Epithelial cell of esophagus (primary cell): ENCODE measurements at regions not wholly inside any gene's neighbourhood (a gene's known extent, or its start where the extent isn't known, plus 50 kb on each side); places are given as distances from the start of the nearest gene placed in this dataset.

ENCODE experiments used
- DNase-seq: peaks from one replicate; pipeline ENCODE4 v3.0.0; 2010; ENCODE audit warnings: low read depth
- H3K4me3 ChIP-seq: 2 replicates; pipeline ENCODE4 v1.5.1; 2011; ENCODE audit warnings: mild to moderate bottlenecking, low read length, control low read depth
- TF ChIP-seq, protein P1 (sequence below): IDR thresholded peaks from 2 replicates; pipeline ENCODE4 v1.5.1; 2011; ENCODE audit warnings: low read depth, mild to moderate bottlenecking, low read length, control low read depth, inconsistent platforms; ENCODE audit not compliant: insufficient read depth; ENCODE audit errors: missing control alignments

DNA sequence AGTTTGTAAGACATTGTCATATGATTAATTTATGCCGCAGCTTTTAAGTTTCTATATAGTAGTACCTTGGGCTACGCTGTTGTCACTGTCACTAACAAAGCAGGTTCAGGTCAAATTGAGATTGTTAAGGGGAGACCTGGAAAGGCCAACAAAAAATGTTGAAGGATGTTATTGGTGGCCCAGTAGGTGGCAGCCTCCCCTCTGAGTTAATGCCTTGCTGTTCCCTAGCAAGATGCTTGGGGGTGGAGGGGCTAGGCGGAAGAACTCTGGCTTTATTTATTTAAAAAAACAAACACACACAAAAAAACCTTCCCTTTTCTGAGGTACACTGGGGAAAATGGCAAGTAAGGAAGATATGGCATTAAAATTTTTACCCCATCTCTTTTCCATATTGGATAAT, 128.3 kb upstream of the ATP5MC3 start:
- H3K4me3 ChIP-seq: no peak overlapping the region
- DNase-seq: peak; percentile 30
- TF ChIP-seq, protein P1, sequence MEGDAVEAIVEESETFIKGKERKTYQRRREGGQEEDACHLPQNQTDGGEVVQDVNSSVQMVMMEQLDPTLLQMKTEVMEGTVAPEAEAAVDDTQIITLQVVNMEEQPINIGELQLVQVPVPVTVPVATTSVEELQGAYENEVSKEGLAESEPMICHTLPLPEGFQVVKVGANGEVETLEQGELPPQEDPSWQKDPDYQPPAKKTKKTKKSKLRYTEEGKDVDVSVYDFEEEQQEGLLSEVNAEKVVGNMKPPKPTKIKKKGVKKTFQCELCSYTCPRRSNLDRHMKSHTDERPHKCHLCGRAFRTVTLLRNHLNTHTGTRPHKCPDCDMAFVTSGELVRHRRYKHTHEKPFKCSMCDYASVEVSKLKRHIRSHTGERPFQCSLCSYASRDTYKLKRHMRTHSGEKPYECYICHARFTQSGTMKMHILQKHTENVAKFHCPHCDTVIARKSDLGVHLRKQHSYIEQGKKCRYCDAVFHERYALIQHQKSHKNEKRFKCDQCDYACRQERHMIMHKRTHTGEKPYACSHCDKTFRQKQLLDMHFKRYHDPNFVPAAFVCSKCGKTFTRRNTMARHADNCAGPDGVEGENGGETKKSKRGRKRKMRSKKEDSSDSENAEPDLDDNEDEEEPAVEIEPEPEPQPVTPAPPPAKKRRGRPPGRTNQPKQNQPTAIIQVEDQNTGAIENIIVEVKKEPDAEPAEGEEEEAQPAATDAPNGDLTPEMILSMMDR: peak; percentile 46

DNA sequence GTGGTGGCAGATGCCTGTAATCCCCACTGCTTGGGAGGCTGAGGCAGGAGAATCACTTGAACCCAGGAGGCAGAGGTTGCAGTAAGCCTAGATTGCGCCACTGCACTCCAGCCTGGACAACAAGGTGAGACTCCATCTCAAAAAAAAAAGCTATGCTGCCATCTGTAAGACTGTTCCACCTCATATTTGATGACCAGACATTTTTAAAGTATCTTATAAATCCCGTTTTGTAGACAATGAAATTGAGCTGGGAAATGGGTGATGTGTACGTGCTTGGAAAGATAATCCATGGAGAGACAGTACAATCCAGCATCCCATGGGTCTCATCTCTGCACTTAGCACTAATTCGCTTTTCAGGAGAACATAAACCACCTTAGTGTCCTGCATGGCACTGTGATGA, 126.5 kb upstream of the ATP5MC3 start:
- H3K4me3 ChIP-seq: no peak overlapping the region
- TF ChIP-seq, protein P1: no peak
- DNase-seq: no peak

DNA sequence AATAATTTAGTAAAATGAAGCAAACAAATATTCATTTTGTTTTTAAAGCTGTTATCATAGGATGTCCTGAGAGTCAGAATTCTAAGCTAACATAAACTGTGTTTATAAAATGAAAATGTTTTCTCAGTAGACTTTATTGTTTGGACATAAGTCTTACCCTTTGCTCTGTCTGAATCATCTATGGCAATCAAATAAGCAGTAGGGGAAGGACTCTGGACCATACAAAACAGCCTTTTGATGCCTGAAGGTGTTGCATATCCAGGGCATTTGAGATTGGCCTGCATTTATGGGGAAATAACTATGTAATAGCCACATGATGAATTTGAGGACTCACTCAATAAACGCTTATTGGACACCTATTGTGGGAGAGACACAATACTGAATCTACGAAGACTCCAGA, 123.0 kb upstream of the ATP5MC3 start:
- no peak for DNase-seq
- H3K4me3 ChIP-seq: no peak overlapping the region
- TF ChIP-seq, protein P1: no peak

DNA sequence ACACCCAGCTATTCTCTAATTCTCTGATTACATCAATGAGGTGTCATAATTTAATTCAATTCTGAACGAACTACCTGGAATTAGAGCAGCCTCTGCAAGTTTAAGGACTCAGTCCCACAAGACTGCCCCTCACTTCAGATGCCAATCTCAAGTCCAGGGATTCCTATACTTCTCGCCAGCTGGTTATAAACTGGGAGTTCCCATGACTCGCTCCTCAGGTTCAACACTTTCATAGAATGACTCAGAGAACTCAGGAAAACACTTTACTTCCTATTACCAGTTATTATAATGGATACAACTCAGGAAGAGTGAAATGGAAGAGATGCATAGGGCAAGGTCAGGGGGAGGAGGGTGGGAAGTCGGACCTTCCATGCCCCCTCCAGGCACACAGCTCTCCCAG, 112.3 kb upstream of the ATP5MC3 start:
- H3K4me3 ChIP-seq: no peak overlapping the region
- peak; percentile 62 for DNase-seq
- TF ChIP-seq, protein P1: no peak

DNA sequence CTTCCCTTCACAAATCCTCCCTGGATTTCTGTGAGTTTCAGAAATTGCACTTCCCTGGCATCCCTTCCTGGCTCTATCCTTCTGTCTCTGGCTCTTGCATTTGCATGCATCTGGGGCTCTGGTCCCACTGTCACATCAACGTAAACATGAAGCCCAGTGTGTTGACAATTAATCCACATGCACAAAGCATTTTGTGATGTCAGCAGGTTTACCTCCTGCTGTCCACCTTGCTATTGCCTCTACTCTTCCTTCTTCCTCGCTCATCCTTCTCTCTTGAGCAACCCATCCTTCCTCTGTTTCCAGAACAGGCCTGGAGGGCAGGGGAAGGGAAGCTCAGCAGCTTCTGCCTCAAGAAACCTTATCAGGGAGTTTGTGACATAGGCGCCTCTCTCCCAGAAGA, 111.7 kb upstream of the ATP5MC3 start:
- DNase-seq: no peak
- no peak overlapping the region for H3K4me3 ChIP-seq
- TF ChIP-seq, protein P1: no peak

DNA sequence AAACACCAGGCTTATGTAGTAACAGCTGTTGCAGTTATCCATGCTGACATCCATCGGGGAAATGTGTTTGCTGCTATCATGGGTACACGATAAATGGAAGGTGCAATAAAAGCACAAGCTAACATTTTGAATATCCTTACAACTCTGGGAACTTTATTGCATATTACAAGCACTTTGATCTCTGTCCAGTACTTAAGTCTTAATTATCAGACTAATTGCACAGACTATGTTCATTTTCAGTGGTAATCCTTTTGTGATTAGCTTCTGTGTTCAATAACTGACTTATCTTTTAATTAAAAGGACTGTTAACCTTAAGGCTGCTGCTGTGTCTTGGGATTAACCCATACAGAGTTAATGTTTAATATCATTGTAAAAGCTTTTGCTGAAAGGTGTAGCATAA, 101.4 kb upstream of the ATP5MC3 start:
- TF ChIP-seq, protein P1: no peak
- no peak for DNase-seq
- H3K4me3 ChIP-seq: no peak overlapping the region

DNA sequence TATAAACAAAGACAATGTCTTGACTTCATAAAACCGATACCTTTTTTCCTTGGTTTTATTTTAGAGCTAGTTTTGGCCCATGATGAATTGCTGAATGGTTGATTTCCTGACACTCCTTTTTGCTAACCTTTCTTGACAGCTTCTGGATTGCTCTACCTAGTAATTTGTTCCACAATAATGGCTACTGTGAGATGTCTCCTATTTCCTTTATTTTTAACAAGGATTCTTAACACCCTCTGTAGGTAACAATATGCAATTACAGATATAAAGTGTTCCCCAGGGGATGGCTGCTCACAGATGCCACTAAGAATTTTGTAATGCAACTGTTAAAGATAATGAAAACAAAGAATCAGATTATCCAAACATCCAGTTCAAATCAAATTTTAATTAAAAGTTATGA, 100.8 kb upstream of the ATP5MC3 start:
- H3K4me3 ChIP-seq: no peak overlapping the region
- TF ChIP-seq, protein P1: peak; percentile 46
- DNase-seq: peak; percentile 42
